ENCODE measurements at regions not wholly inside any gene's neighbourhood (a gene's known extent, or its start where the extent isn't known, plus 50 kb on each side); places are given as distances from the start of the nearest gene placed in this dataset.

GRCh38 chr7:109873296-109873695 is 1217.6 kb upstream of the LRRN3 start:
- Histone ChIP-seq H4K20me1 (ENCODE audit: insufficient read depth, low read length) (no peaks in the 10 kb centered on the region), H3K27me3 (ENCODE audit: control insufficient read depth in 2 of 2, insufficient read depth in 2 of 2, low read length in 2 of 2) (no peaks in the 10 kb centered on the region), H3K36me3 (replicated peaks in 1 of 2; ENCODE audit: control insufficient read depth in 1 of 2, insufficient read depth in 2 of 2, low read length in 2 of 2) (no peaks in the 10 kb centered on the region), H3K27ac (ENCODE audit: low read depth in 1 of 2, low read length in 2 of 2) (no peak overlapping the region), H3K9ac (ENCODE audit: insufficient read depth, low read length, poor library complexity, severe bottlenecking) (no peak overlapping the region), H3K9me3 (replicated peaks in 1 of 2; ENCODE audit: control insufficient read depth in 1 of 2, insufficient read depth in 1 of 2, low read length in 2 of 2) (peaks cover 0 to 3% of the 10 kb centered on the region in 2 donors), H3K4me3 (replicated peaks in 1 of 3; ENCODE audit: low read depth in 2 of 3, low read length in 3 of 3) (no peak overlapping the region), H3K4me2 (replicated peaks; ENCODE audit: extremely low read depth, low read length, poor library complexity, severe bottlenecking) (no peak overlapping the region), H3K4me1 (ENCODE audit: control insufficient read depth in 1 of 2, insufficient read depth in 2 of 2, low read length in 2 of 2) (no peaks in the 10 kb centered on the region), H2AFZ (ENCODE audit: insufficient read depth, low read depth, low read length, poor library complexity, severe bottlenecking) (no peak overlapping the region), H3K79me2 (ENCODE audit: insufficient read depth, low read length) (no peaks in the 10 kb centered on the region)
- no peak overlapping the region for H3K4me3 Mint-ChIP-seq
- no peak for TF ChIP-seq CTCF (IDR thresholded peaks at IDR 0.05)
- WGBS (ENCODE audit: insufficient coverage), result 71% methylated on average over 1 of the region's 4 CpGs
- H3K4me1 Mint-ChIP-seq, result no peaks in the 10 kb centered on the region
- intact Hi-C loops (cut with micrococcal nuclease), result no loop called here
- peaks cover 0 to 2% (median 0%) of the 10 kb centered on the region in 3 donors for H3K27me3 Mint-ChIP-seq (ENCODE audit: low read depth in 3 of 3)
- no peak for DNase-seq
- peaks cover 0 to 2% (median 0%) of the 10 kb centered on the region in 7 donors for H3K9me3 Mint-ChIP-seq
- no peaks in the 10 kb centered on the region for H3K36me3 Mint-ChIP-seq
- no peak overlapping the region for H3K27ac Mint-ChIP-seq

- Histone ChIP-seq H3K4me1 (ENCODE audit: control insufficient read depth in 1 of 2, insufficient read depth in 2 of 2, low read length in 2 of 2) (no peaks in the 10 kb centered on the region), H3K9me3 (replicated peaks in 1 of 2; ENCODE audit: control insufficient read depth in 1 of 2, insufficient read depth in 1 of 2, low read length in 2 of 2) (peaks cover 0 to 3% of the 10 kb centered on the region in 2 donors), H3K9ac (ENCODE audit: insufficient read depth, low read length, poor library complexity, severe bottlenecking) (no peak overlapping the region), H3K27ac (ENCODE audit: low read depth in 1 of 2, low read length in 2 of 2) (no peak overlapping the region), H4K20me1 (ENCODE audit: insufficient read depth, low read length) (no peaks in the 10 kb centered on the region), H3K4me3 (replicated peaks in 1 of 3; ENCODE audit: low read depth in 2 of 3, low read length in 3 of 3) (no peak overlapping the region), H2AFZ (ENCODE audit: insufficient read depth, low read depth, low read length, poor library complexity, severe bottlenecking) (no peak overlapping the region), H3K27me3 (ENCODE audit: control insufficient read depth in 2 of 2, insufficient read depth in 2 of 2, low read length in 2 of 2) (no peaks in the 10 kb centered on the region), H3K4me2 (replicated peaks; ENCODE audit: extremely low read depth, low read length, poor library complexity, severe bottlenecking) (no peak overlapping the region), H3K36me3 (replicated peaks in 1 of 2; ENCODE audit: control insufficient read depth in 1 of 2, insufficient read depth in 2 of 2, low read length in 2 of 2) (no peaks in the 10 kb centered on the region), H3K79me2 (ENCODE audit: insufficient read depth, low read length) (no peaks in the 10 kb centered on the region)
- Mint-ChIP-seq H3K36me3 (no peaks in the 10 kb centered on the region), H3K27ac (no peak overlapping the region), H3K9me3 (peaks cover 0 to 10% (median 2%) of the 10 kb centered on the region in 7 donors), H3K27me3 (ENCODE audit: low read depth in 3 of 3) (peaks cover 0 to 1% (median 0%) of the 10 kb centered on the region in 3 donors), H3K4me1 (no peaks in the 10 kb centered on the region), H3K4me3 (no peak overlapping the region)
- no peak for DNase-seq
- intact Hi-C loops (cut with micrococcal nuclease), result no loop called here
- no peak for TF ChIP-seq CTCF (IDR thresholded peaks at IDR 0.05)
- 100% methylated on average over 1 of the region's 4 CpGs for WGBS (ENCODE audit: insufficient coverage)
Measured at GRCh38 chr7:109879287-109879828, 1211.6 kb upstream of the LRRN3 start.
